ENCODE measurements at regions not wholly inside any gene's neighbourhood (a gene's known extent, or its start where the extent isn't known, plus 50 kb on each side); places are given as distances from the start of the nearest gene placed in this dataset.

- Histone ChIP-seq H3K27me3 (no peaks in the 10 kb centered on the region), H3K36me3 (no peaks in the 10 kb centered on the region), H3K27ac (no peak overlapping the region), H3K4me3 (no peak overlapping the region), H3K4me1 (no peaks in the 10 kb centered on the region), H3K9me3 (replicated peaks) (no peaks in the 10 kb centered on the region)
- no peak for DNase-seq
Measured at GRCh38 chr3:163983940-163984339, 1094.4 kb downstream of the SI start.

DNA sequence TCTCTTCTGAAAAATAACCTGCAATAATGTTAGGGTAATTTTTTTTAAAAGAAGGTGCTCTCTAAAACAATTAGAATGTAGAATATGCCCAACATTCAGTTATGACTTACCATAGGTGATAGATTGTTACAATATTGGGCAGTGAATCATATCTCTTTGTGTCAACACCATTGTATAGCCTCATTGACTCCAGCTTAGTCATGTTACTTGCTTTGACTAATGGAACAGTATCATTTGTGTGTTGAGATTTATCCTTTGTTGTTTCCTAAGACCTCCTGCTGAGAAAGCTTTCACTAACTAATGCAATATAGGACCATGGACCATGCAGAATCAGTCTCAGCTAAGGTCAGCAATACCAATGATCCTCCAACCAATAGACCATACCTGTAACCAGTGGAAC is 1106.4 kb downstream of the SI start:
- H3K9me3 ChIP-seq (replicated peaks), result no peaks in the 10 kb centered on the region
- no peaks in the 10 kb centered on the region for H3K4me1 ChIP-seq
- no peak for DNase-seq
- H3K36me3 ChIP-seq, result no peaks in the 10 kb centered on the region
- no peaks in the 10 kb centered on the region for H3K27me3 ChIP-seq
- no peak overlapping the region for H3K27ac ChIP-seq
- H3K4me3 ChIP-seq, result no peak overlapping the region

- Histone ChIP-seq H3K9me3 (replicated peaks) (no peaks in the 10 kb centered on the region), H3K27ac (no peak overlapping the region), H3K4me1 (no peaks in the 10 kb centered on the region), H3K36me3 (no peaks in the 10 kb centered on the region), H3K4me3 (no peak overlapping the region), H3K27me3 (no peaks in the 10 kb centered on the region)
- DNase-seq, result no peak
Measured at GRCh38 chr3:163957072-163957471, 1121.2 kb downstream of the SI start.

- H3K27ac ChIP-seq, result no peak overlapping the region
- H3K36me3 ChIP-seq, result no peaks in the 10 kb centered on the region
- no peak overlapping the region for H3K4me3 ChIP-seq
- no peak for DNase-seq
- no peaks in the 10 kb centered on the region for H3K27me3 ChIP-seq
- no peaks in the 10 kb centered on the region for H3K9me3 ChIP-seq (replicated peaks)
- H3K4me1 ChIP-seq, result no peaks in the 10 kb centered on the region
Measured at GRCh38 chr3:163953526-163953925, 1124.8 kb downstream of the SI start.

DNA sequence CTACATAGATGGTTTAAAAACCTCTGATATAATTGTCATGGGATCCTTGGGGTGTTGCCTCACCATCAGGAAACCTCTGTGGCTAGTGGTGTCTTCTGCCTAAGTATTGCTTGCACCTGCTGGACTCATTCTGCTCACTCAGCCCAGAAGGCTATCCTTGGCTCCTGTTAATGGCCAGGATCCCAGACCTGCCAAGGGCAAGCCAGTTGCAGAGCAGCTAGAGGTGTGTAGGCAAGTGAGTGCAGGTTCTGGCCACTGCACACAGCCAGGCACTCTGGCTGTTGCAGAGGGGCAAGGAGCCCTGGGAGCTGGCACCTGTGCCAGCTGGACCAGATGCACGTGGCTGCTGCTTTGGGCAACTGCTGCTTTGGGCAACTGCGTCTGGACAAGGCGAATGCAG is 1125.8 kb downstream of the SI start:
- DNase-seq, result no peak
- Histone ChIP-seq H3K9me3 (replicated peaks) (no peaks in the 10 kb centered on the region), H3K4me1 (no peaks in the 10 kb centered on the region), H3K27ac (no peak overlapping the region), H3K36me3 (no peaks in the 10 kb centered on the region), H3K27me3 (no peaks in the 10 kb centered on the region), H3K4me3 (no peak overlapping the region)

- no peaks in the 10 kb centered on the region for H3K9me3 ChIP-seq (replicated peaks)
- H3K27ac ChIP-seq, result no peak overlapping the region
- peak in 1 of 2 experiments; percentile 10 for DNase-seq
- no peaks in the 10 kb centered on the region for H3K4me1 ChIP-seq
- no peaks in the 10 kb centered on the region for H3K27me3 ChIP-seq
- H3K4me3 ChIP-seq, result no peak overlapping the region
- no peaks in the 10 kb centered on the region for H3K36me3 ChIP-seq
Measured at GRCh38 chr3:163951397-163951987, 1126.8 kb downstream of the SI start.

DNA sequence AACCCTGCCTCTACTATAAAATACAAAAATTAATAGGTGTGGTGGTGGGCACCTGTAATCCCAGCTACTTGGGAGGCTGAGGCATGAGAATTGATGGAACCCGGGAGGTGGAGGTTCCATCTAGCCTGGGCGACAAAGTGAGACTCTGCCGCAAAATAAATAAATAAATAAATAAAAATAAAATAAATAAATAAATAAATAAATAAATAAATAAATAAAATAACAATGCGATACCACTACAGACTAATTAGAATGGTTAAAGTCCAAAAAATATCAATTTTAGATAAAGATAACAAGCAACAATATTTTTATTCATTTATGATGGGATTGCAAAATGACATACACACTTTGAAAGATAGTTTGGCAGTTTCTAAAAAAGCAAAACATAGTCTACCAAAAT is 1131.5 kb downstream of the SI start:
- Histone ChIP-seq H3K27ac (no peak overlapping the region), H3K27me3 (no peaks in the 10 kb centered on the region), H3K4me1 (no peaks in the 10 kb centered on the region), H3K4me3 (no peak overlapping the region), H3K36me3 (no peaks in the 10 kb centered on the region), H3K9me3 (replicated peaks) (no peaks in the 10 kb centered on the region)
- no peak for DNase-seq

DNA sequence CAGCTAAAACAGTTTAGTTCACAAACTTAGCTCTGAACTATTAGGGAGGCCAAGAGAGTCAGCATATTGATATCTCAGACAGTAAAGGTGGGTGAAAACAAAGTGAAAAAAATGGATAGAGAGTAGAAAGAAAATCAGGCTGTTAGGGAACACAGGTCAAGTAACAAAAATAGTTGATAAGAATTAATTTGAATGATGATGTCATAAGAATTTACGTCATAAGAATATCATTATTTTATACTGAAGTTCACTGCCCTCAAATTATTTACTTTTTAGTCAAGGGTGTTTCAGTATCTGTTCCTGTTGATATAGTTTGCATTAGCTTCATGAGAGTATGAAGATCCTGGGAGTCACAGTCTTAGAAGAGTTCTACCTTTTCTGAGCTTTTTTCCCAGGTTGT is 1134.6 kb downstream of the SI start:
- DNase-seq, result no peak
- H3K27me3 ChIP-seq, result no peaks in the 10 kb centered on the region
- no peak overlapping the region for H3K4me3 ChIP-seq
- no peaks in the 10 kb centered on the region for H3K9me3 ChIP-seq (replicated peaks)
- no peak overlapping the region for H3K27ac ChIP-seq
- H3K36me3 ChIP-seq, result no peaks in the 10 kb centered on the region
- no peaks in the 10 kb centered on the region for H3K4me1 ChIP-seq

GRCh38 chr3:163939926-163940325 is 1138.4 kb downstream of the SI start:
- Histone ChIP-seq H3K27ac (no peak overlapping the region), H3K9me3 (replicated peaks) (no peaks in the 10 kb centered on the region), H3K27me3 (no peaks in the 10 kb centered on the region), H3K36me3 (no peaks in the 10 kb centered on the region), H3K4me1 (no peaks in the 10 kb centered on the region), H3K4me3 (no peak overlapping the region)
- DNase-seq, result peak; percentile 19 to 58

DNA sequence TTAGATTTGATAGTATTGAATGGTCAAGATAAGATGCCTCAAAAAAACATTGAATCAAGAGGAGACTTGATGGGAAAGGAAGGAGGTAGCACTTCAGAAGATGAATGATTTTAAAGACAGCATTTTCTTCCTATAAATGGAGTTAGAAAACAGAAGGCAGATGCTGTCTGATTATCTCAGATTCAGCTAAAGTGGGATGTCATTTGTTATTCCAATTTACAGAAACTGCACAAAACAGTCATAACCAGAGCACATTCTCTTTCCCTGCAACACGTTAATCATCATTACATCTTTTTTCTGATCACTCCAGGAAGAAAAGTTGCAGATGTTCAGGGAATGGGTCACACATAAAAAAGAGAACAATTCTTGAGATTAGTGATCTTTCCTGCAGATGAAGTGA is 1141.8 kb downstream of the SI start:
- Histone ChIP-seq H3K27ac (no peak overlapping the region), H3K27me3 (no peaks in the 10 kb centered on the region), H3K4me1 (no peaks in the 10 kb centered on the region), H3K9me3 (replicated peaks) (no peaks in the 10 kb centered on the region), H3K36me3 (no peaks in the 10 kb centered on the region), H3K4me3 (no peak overlapping the region)
- DNase-seq, result no peak

- H3K4me3 ChIP-seq, result no peak overlapping the region
- H3K27ac ChIP-seq, result no peak overlapping the region
- no peaks in the 10 kb centered on the region for H3K9me3 ChIP-seq (replicated peaks)
- no peaks in the 10 kb centered on the region for H3K36me3 ChIP-seq
- DNase-seq, result no peak
- no peaks in the 10 kb centered on the region for H3K4me1 ChIP-seq
- H3K27me3 ChIP-seq, result no peaks in the 10 kb centered on the region
Measured at GRCh38 chr3:163935411-163935810, 1142.9 kb downstream of the SI start.

DNA sequence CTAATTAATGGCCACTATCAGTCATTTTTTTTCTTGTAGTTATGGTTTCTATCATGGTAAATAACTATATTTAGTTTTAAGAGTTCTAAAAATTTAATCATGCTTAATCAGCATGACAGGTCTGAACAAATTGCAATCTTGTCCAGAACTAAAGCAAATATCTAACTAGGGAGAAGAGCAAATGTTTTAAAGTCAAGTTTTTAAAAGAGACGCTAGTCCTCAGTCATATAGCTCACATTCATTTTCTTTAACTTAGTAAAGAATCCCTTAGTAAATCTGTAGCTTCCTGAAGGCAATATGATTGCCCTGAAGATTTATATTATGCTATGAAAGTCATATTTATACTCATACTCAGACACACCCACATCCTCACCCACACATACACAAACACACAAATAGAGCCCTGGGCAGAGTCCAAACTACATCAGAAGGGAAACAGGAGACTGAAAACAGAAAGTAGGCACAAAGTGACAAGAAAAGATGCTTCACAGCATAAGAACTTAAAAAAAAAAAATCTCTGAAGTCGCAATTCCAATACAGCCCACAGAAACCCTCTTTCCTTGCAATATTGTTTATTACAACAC is 1149.1 kb downstream of the SI start:
- H3K36me3 ChIP-seq, result no peaks in the 10 kb centered on the region
- no peaks in the 10 kb centered on the region for H3K4me1 ChIP-seq
- no peak for DNase-seq
- no peak overlapping the region for H3K4me3 ChIP-seq
- no peak overlapping the region for H3K27ac ChIP-seq
- H3K27me3 ChIP-seq, result no peaks in the 10 kb centered on the region
- no peaks in the 10 kb centered on the region for H3K9me3 ChIP-seq (replicated peaks)

DNA sequence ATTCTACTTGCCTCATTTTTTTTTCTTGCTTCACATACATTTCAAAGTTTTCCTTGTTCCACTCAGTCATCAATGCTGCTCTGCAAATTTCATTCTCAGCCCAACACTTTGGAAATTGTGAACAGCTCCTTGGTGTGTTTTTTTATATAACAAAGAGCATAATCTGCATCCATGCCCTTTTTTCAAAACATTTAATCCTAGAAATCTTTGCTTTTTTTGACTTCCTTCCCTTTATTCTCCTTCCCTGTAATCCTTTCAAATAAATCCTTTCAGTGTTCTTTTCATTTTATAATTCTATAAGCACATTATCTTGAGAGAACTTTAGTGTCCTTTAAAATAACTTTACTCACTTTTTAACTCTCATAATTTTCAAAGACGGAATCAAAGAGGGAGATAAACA is 1150.8 kb downstream of the SI start:
- no peak for DNase-seq

DNA sequence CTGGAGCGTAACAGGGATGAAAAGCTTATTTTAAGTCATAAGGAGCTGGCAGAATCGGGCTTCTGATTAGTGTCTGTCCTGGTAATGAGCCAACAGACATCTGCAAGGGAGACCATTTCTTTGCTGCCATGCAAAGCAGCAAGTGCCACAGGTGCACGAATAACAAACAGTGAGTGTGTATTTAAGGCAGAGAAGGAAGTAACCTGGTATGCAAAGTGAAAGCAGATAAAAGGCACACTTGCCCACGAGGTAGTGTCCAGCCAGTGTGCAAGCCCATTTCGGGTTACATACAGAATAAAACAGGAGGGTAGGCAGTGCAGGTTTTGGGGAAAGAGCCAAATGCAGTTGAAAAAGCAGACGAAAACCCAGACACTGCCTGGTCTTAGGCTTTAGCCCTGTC is 1153.7 kb downstream of the SI start:
- Histone ChIP-seq H3K4me3 (no peak overlapping the region), H3K27me3 (no peaks in the 10 kb centered on the region), H3K27ac (no peak overlapping the region), H3K4me1 (no peaks in the 10 kb centered on the region), H3K36me3 (no peaks in the 10 kb centered on the region), H3K9me3 (replicated peaks) (no peaks in the 10 kb centered on the region)
- no peak for DNase-seq

More for the DNA sequence above, 1150.8 kb downstream of the SI start:
- Histone ChIP-seq H3K27me3 (no peaks in the 10 kb centered on the region), H3K36me3 (no peaks in the 10 kb centered on the region), H3K4me1 (no peaks in the 10 kb centered on the region), H3K9me3 (replicated peaks) (no peaks in the 10 kb centered on the region), H3K27ac (no peak overlapping the region), H3K4me3 (no peak overlapping the region)

GRCh38 chr3:163919154-163919553 is 1159.1 kb downstream of the SI start:
- Histone ChIP-seq H3K36me3 (no peaks in the 10 kb centered on the region), H3K27ac (no peak overlapping the region), H3K27me3 (no peaks in the 10 kb centered on the region), H3K9me3 (replicated peaks) (no peaks in the 10 kb centered on the region), H3K4me1 (no peaks in the 10 kb centered on the region), H3K4me3 (no peak overlapping the region)
- no peak for DNase-seq

Data from SJCRH30 (cell line).